CD14-positive monocyte (primary cell): ENCODE measurements at regions not wholly inside any gene's neighbourhood (a gene's known extent, or its start where the extent isn't known, plus 50 kb on each side); places are given as distances from the start of the nearest gene placed in this dataset.

Experiments
- DNase-seq, 3 donors: peaks; one replicate each; pipeline ENCODE4 v3.0.0-alpha.2; 2011 to 2022
- H2AFZ ChIP-seq: 2 replicates; pipeline ENCODE4 v1.6.0; 2012; ENCODE audit warnings: mild to moderate bottlenecking, low read depth, low read length, inconsistent platforms; ENCODE audit not compliant: insufficient read depth, poor library complexity, severe bottlenecking
- H3K27ac ChIP-seq, 2 donors: 1 replicate in 1 of 2; 2 replicates in 1 of 2; pipeline ENCODE4 v1.5.1; 2012 to 2013; ENCODE audit warnings: low read length in 2 of 2, control low read depth in 1 of 2, inconsistent platforms in 1 of 2, low read depth in 1 of 2, mild to moderate bottlenecking in 1 of 2
- H3K27me3 ChIP-seq, 2 donors: one replicate each; pipeline versions ENCODE4 v1.6.0 to v1.6.1; 2011 to 2013; ENCODE audit warnings: low read length in 2 of 2; ENCODE audit not compliant: control insufficient read depth in 2 of 2, insufficient read depth in 2 of 2
- H3K36me3 ChIP-seq, 2 donors: replicated peaks in 1 of 2; 1 replicate in 1 of 2; 2 replicates in 1 of 2; pipeline versions ENCODE4 v1.5.1 to v1.6.1; 2012 to 2013; ENCODE audit warnings: low read length in 2 of 2, control low read depth in 1 of 2, inconsistent platforms in 1 of 2, mild to moderate bottlenecking in 1 of 2; ENCODE audit not compliant: insufficient read depth in 2 of 2, control insufficient read depth in 1 of 2
- H3K4me1 ChIP-seq, 2 donors: 1 replicate in 1 of 2; 2 replicates in 1 of 2; pipeline versions ENCODE4 v1.5.1 to v1.6.1; 2012 to 2013; ENCODE audit warnings: low read length in 2 of 2, control low read depth in 1 of 2, inconsistent platforms in 1 of 2, mild to moderate bottlenecking in 1 of 2, moderate library complexity in 1 of 2; ENCODE audit not compliant: insufficient read depth in 2 of 2, control insufficient read depth in 1 of 2
- H3K4me2 ChIP-seq: replicated peaks from 2 replicates; pipeline ENCODE3; 2012; ENCODE audit warnings: low read length, moderate library complexity, mild to moderate bottlenecking; ENCODE audit not compliant: poor library complexity, severe bottlenecking; ENCODE audit errors: extremely low read depth
- H3K4me3 ChIP-seq, 3 experiments: fragments of 200-600 bp in 1 of 3; sonication (generic) in 1 of 3; replicated peaks in 1 of 3; 1 replicate in 2 of 3; 2 replicates in 1 of 3; pipeline ENCODE4 v1.5.1; 2011 to 2013; ENCODE audit warnings: low read length in 3 of 3, mild to moderate bottlenecking in 3 of 3, control low read depth in 2 of 3, low read depth in 2 of 3, inconsistent platforms in 1 of 3, moderate library complexity in 1 of 3
- H3K79me2 ChIP-seq: 2 replicates; pipeline ENCODE4 v1.6.0; 2012; ENCODE audit warnings: mild to moderate bottlenecking, control low read depth, inconsistent platforms, low read length, moderate library complexity; ENCODE audit not compliant: insufficient read depth
- H3K9ac ChIP-seq: 2 replicates; pipeline ENCODE4 v1.6.0; 2017; ENCODE audit warnings: low read length, mild to moderate bottlenecking; ENCODE audit not compliant: insufficient read depth, poor library complexity, severe bottlenecking
- H3K9me3 ChIP-seq, 2 donors: replicated peaks in 1 of 2; 1 replicate in 1 of 2; 2 replicates in 1 of 2; pipeline versions ENCODE4 v1.5.1 to v1.6.1; 2012 to 2013; ENCODE audit warnings: low read length in 2 of 2, control low read depth in 1 of 2; ENCODE audit not compliant: control insufficient read depth in 1 of 2, insufficient read depth in 1 of 2
- H4K20me1 ChIP-seq: 2 replicates; pipeline ENCODE4 v1.6.0; 2012; ENCODE audit warnings: mild to moderate bottlenecking, low read length, control low read depth, moderate library complexity; ENCODE audit not compliant: insufficient read depth
- H3K27ac Mint-ChIP-seq, 7 donors: one replicate each; pipeline ENCODE4 v1.8.0; 2020; ENCODE audit warnings: mild to moderate bottlenecking in 7 of 7, mixed read lengths in 7 of 7, moderate library complexity in 6 of 7, inconsistent platforms in 2 of 7
- H3K27me3 Mint-ChIP-seq, 3 donors: one replicate each; pipeline ENCODE4 v1.8.0; 2021 to 2022; ENCODE audit warnings: low read depth in 3 of 3, mild to moderate bottlenecking in 3 of 3, mixed read lengths in 3 of 3, moderate library complexity in 3 of 3, inconsistent platforms in 1 of 3
- H3K36me3 Mint-ChIP-seq, 2 donors: one replicate each; pipeline ENCODE4 v1.8.0; 2020; ENCODE audit warnings: mixed read lengths in 2 of 2, inconsistent platforms in 1 of 2, mild to moderate bottlenecking in 1 of 2
- H3K4me1 Mint-ChIP-seq: one replicate; pipeline ENCODE4 v1.8.0; 2020; ENCODE audit warnings: mild to moderate bottlenecking, mixed read lengths
- H3K4me3 Mint-ChIP-seq, 2 donors: one replicate each; pipeline ENCODE4 v1.8.0; 2020; ENCODE audit warnings: mild to moderate bottlenecking in 2 of 2, mixed read lengths in 2 of 2, moderate library complexity in 1 of 2
- H3K9me3 Mint-ChIP-seq, 7 donors: one replicate each; pipeline ENCODE4 v1.8.0; 2020 to 2022; ENCODE audit warnings: mixed read lengths in 7 of 7, mild to moderate bottlenecking in 6 of 7, moderate library complexity in 6 of 7, inconsistent platforms in 2 of 7
- CTCF ChIP-seq: fragments of 200-600 bp; IDR thresholded peaks from one replicate; pipeline ENCODE4 v1.8.0; 2022; ENCODE audit warnings: antibody characterized with exemption, mild to moderate bottlenecking
- intact Hi-C, 2 donors: fragments of 100-400 bp; cut with micrococcal nuclease; formaldehyde crosslinking; loops; one replicate each; pipeline versions ENCODE4 v1.15.0 to v1.15.1; 2023

DNA sequence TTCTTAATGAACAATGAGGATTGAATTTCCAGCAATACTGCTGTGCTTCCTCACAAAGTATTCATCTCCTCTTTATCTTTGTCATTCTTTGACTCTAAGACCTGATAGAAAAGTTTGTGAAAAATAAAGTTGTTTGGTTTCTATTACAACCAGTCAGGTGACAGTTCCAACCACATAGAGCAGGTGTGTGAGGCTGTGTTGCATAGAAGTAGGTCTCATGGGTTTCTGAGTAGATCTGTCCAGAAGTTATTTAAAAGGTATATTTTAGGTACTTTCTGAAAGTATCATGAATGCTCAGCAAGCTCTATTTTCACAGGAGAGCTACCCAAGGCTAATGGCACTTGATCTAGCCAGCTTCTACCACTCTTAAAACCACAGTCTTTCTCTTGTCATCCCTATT lies 637.0 kb downstream of the DNAH5 start:
- Mint-ChIP-seq H3K27ac (no peak overlapping the region), H3K9me3 (peaks cover 0 to 2% (median 0%) of the 10 kb centered on the region in 7 donors), H3K36me3 (no peaks in the 10 kb centered on the region), H3K4me1 (no peaks in the 10 kb centered on the region), H3K4me3 (no peak overlapping the region), H3K27me3 (no peaks in the 10 kb centered on the region)
- no peaks in the 10 kb centered on the region for H4K20me1 ChIP-seq
- no peak for TF ChIP-seq CTCF
- no peaks in the 10 kb centered on the region for H3K27me3 ChIP-seq
- no peaks in the 10 kb centered on the region for H3K4me1 ChIP-seq
- H3K4me3 ChIP-seq = no peak overlapping the region
- H3K36me3 ChIP-seq = no peaks in the 10 kb centered on the region
- peaks cover 4 to 5% of the 10 kb centered on the region in 2 donors for H3K9me3 ChIP-seq
- no peak overlapping the region for H3K4me2 ChIP-seq
- intact Hi-C loops = no loop called here
- H2AFZ ChIP-seq = no peak overlapping the region
- no peak overlapping the region for H3K9ac ChIP-seq
- no peaks in the 10 kb centered on the region for H3K79me2 ChIP-seq
- DNase-seq = no peak
- no peak overlapping the region for H3K27ac ChIP-seq

DNA sequence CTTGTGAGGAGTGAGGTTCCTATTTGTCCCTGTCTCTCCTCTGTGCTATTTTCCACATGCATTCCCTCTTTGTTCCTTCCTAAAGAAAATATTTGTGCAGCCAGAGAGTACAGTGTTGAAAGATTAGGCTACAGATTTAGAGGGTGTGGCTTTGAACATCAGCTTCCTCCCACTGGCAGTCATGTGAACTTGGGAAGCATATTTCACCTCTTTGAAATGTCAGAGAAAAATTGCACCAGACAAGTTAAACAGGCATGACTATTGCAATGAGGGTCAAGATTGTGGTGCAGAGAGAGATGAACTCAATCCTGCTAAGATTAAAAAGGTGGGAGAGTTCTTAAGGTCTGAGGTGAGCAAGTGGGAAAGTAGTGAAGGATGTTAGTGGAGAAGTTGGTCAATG lies 641.0 kb downstream of the DNAH5 start:
- TF ChIP-seq CTCF = no peak
- no peak overlapping the region for H3K4me3 ChIP-seq
- no peak for DNase-seq
- H3K27ac ChIP-seq = no peak overlapping the region
- no peaks in the 10 kb centered on the region for H3K4me1 Mint-ChIP-seq
- H3K79me2 ChIP-seq = no peaks in the 10 kb centered on the region
- H3K4me1 ChIP-seq = no peaks in the 10 kb centered on the region
- H3K36me3 ChIP-seq = no peaks in the 10 kb centered on the region
- no peak overlapping the region for H3K4me3 Mint-ChIP-seq
- intact Hi-C loops = no loop called here
- no peaks in the 10 kb centered on the region for H3K27me3 ChIP-seq
- no peaks in the 10 kb centered on the region for H3K36me3 Mint-ChIP-seq
- H3K9ac ChIP-seq = no peak overlapping the region
- no peak overlapping the region for H3K4me2 ChIP-seq
- H4K20me1 ChIP-seq = no peaks in the 10 kb centered on the region
- peaks cover 3 to 4% of the 10 kb centered on the region in 2 donors for H3K9me3 ChIP-seq
- peaks cover 0 to 6% (median 0%) of the 10 kb centered on the region in 7 donors for H3K9me3 Mint-ChIP-seq
- H2AFZ ChIP-seq = no peak overlapping the region
- no peaks in the 10 kb centered on the region for H3K27me3 Mint-ChIP-seq
- no peak overlapping the region for H3K27ac Mint-ChIP-seq
